Left ventricle myocardium inferior (tissue), 1 donor: ENCODE measurements at regions not wholly inside any gene's neighbourhood (a gene's known extent, or its start where the extent isn't known, plus 50 kb on each side); places are given as distances from the start of the nearest gene placed in this dataset.

Experiments used
- DNase-seq: peaks from one replicate; pipeline ENCODE4 v3.0.0-alpha.2; 2020
- H3K27ac ChIP-seq: fragments of 200-600 bp; replicated peaks from 2 replicates; pipeline ENCODE4 v1.8.0; 2021
- H3K27me3 ChIP-seq: fragments of 200-600 bp; 2 replicates; pipeline ENCODE4 v1.8.0; 2021; ENCODE audit warnings: low read depth
- H3K36me3 ChIP-seq: fragments of 200-600 bp; 2 replicates; pipeline ENCODE4 v1.8.0; 2021
- H3K4me1 ChIP-seq: fragments of 200-600 bp; 2 replicates; pipeline ENCODE4 v1.8.0; 2021
- H3K4me3 ChIP-seq: fragments of 200-600 bp; 2 replicates; pipeline ENCODE4 v1.8.0; 2021; ENCODE audit warnings: mild to moderate bottlenecking, moderate library complexity
- H3K9me3 ChIP-seq: fragments of 200-600 bp; replicated peaks from 2 replicates; pipeline ENCODE4 v1.8.0; 2021
- intact Hi-C: fragments of 100-400 bp; cut with micrococcal nuclease; formaldehyde crosslinking; loops from one replicate; pipeline ENCODE4 v1.11.0; 2022
- TF ChIP-seq, protein P1 (sequence below): fragments of 200-600 bp; IDR thresholded peaks from 2 replicates; pipeline ENCODE4 v1.8.0; 2021; ENCODE audit warnings: antibody characterized with exemption, mild to moderate bottlenecking, borderline replicate concordance
- donor health status: DM: no; HTN: yes; CAD: no; lungs with severe emphysema.

DNA sequence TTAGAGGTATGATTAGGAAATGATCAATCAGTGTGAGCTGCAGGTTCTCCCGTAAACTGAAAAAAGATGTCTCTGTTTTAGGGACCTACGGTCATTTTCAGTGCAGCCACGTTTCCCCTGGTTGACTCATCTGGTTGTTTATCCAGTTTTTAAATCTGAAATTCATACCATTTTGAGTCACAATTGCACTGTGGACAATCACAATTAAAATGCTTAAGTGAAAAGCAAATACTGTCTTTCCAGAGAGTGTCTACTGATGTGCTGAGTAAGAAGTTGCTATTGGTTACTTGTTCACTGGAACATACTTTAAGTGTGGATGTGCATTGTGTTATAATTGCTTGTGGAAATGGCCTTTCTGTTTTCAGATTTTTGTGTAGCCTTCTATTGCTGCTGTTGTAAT, 305.1 kb upstream of the SASH1 start:
- Histone ChIP-seq H3K4me3 (no peak overlapping the region), H3K9me3 (no peaks in the 10 kb centered on the region), H3K27me3 (no peaks in the 10 kb centered on the region), H3K36me3 (no peaks in the 10 kb centered on the region), H3K27ac (no peak overlapping the region), H3K4me1 (no peaks in the 10 kb centered on the region)
- TF ChIP-seq, protein P1, sequence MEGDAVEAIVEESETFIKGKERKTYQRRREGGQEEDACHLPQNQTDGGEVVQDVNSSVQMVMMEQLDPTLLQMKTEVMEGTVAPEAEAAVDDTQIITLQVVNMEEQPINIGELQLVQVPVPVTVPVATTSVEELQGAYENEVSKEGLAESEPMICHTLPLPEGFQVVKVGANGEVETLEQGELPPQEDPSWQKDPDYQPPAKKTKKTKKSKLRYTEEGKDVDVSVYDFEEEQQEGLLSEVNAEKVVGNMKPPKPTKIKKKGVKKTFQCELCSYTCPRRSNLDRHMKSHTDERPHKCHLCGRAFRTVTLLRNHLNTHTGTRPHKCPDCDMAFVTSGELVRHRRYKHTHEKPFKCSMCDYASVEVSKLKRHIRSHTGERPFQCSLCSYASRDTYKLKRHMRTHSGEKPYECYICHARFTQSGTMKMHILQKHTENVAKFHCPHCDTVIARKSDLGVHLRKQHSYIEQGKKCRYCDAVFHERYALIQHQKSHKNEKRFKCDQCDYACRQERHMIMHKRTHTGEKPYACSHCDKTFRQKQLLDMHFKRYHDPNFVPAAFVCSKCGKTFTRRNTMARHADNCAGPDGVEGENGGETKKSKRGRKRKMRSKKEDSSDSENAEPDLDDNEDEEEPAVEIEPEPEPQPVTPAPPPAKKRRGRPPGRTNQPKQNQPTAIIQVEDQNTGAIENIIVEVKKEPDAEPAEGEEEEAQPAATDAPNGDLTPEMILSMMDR: no peak
- no peak for DNase-seq
- intact Hi-C loops: no loop called here

DNA sequence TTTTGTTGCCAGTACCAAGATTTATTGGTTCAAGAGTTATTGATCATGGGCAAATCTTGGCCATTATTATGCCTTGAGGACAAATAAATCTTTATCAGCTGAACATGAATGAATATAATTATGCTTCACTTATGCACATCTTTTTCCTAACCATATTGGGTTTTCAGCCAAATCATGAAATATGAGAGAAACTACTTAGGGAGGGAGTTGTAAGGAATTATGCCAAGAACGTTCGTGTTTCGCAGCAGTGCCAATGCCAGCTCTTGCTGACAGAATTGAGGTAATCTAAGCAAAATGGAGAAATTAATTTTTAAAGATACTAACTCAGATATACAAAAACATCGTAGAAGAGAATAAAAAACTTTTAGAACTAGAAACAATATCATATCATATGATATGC, 301.1 kb upstream of the SASH1 start:
- intact Hi-C loops: no loop called here
- H3K36me3 ChIP-seq: no peaks in the 10 kb centered on the region
- no peak overlapping the region for H3K4me3 ChIP-seq
- H3K27ac ChIP-seq: no peak overlapping the region
- peaks cover 3% of the 10 kb centered on the region for H3K9me3 ChIP-seq
- no peaks in the 10 kb centered on the region for H3K4me1 ChIP-seq
- DNase-seq: no peak
- TF ChIP-seq, protein P1: no peak
- no peaks in the 10 kb centered on the region for H3K27me3 ChIP-seq

DNA sequence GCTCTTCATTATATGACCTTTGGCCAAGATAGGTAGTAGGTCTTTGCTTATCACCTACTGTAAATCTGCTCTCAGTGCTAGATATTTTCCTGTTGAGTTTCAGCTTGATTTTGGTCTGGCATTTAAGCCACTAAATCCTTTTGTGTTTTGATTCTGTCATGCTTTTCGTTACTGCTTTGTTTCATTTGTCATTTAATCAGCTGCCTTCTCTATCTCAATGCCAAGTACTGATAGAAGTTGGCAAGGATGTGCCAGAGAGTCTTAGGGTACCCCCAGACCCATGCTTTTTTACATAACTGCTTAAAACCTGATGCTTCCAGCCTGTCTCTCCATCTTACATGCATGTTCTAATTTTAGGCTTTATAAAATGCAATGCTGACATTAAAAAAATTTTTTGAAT, 300.1 kb upstream of the SASH1 start:
- Histone ChIP-seq H3K36me3 (no peaks in the 10 kb centered on the region), H3K27ac (no peak overlapping the region), H3K9me3 (peaks cover 13% of the 10 kb centered on the region), H3K4me3 (no peak overlapping the region), H3K27me3 (no peaks in the 10 kb centered on the region), H3K4me1 (no peaks in the 10 kb centered on the region)
- intact Hi-C loops: no loop called here
- DNase-seq: no peak
- TF ChIP-seq, protein P1: no peak

DNA sequence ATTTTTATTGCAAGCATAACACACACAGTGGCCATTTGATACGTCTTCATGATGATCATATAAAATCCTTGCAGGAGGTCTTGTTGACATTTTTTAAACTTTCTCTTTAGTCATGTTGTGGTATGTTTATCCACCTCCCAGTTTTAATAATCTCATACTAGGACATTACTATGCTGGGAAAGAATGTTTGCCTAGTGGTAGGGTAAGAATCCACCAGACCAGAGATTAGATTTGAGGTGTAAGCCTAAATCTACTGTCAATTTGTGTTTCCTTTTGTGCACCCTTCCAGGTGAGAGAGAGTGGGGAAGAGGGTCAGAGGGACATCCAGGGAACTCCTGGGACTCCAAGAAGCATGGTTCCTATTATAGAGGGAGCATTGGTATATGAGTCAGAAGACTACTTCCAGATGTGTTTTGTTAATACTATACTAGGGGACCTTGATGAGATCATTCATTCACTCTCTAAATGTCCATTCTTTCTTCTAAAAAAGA, 298.3 kb upstream of the SASH1 start:
- H3K27me3 ChIP-seq: no peaks in the 10 kb centered on the region
- H3K36me3 ChIP-seq: no peaks in the 10 kb centered on the region
- TF ChIP-seq, protein P1: no peak
- peaks cover 15% of the 10 kb centered on the region for H3K9me3 ChIP-seq
- no peak for DNase-seq
- H3K27ac ChIP-seq: no peak overlapping the region
- no peak overlapping the region for H3K4me3 ChIP-seq
- no peaks in the 10 kb centered on the region for H3K4me1 ChIP-seq
- intact Hi-C loops: no loop called here

DNA sequence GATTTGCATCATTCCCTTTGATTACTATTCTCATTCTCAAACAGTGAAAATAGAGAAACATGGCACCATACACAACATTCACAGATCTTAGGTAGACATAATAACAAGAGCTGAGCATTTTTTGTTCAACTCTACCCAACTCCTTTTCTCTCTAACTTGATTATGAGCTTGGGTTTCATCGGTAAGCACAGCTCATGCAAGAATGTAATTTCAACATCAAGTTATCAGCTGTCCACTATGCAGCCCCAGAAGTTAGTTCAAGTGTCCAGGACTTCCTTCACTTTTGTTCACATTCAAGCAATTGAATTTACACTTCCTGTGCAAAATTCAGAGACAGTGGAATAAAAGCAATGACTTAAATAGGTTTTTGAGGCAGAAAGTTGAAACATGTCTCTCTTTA, 297.7 kb upstream of the SASH1 start:
- Histone ChIP-seq H3K9me3 (peaks cover 15% of the 10 kb centered on the region), H3K36me3 (no peaks in the 10 kb centered on the region), H3K4me3 (no peak overlapping the region), H3K4me1 (no peaks in the 10 kb centered on the region), H3K27me3 (no peaks in the 10 kb centered on the region), H3K27ac (no peak overlapping the region)
- intact Hi-C loops: no loop called here
- no peak for DNase-seq
- TF ChIP-seq, protein P1: no peak

DNA sequence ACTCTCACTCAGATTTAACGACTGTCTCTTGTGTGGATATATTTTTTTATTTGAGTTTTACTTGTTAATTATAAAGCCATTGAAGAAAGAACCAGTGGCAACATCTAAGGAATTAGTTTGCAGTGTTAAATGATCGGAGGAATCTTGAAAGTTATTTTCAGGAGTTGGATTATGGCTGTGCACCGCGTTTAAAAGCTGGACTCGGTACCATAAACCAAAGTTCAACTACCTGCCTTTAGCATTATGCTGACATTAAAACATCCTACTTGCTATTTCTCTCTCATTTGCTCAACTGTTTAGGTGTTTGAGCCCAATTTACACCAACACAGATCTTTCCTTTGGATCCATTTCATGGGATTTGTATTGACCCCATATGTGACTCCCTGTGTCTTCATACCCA, 289.4 kb upstream of the SASH1 start:
- Histone ChIP-seq H3K36me3 (no peaks in the 10 kb centered on the region), H3K4me3 (no peak overlapping the region), H3K27me3 (no peaks in the 10 kb centered on the region), H3K27ac (no peak overlapping the region), H3K9me3 (peaks cover 18% of the 10 kb centered on the region), H3K4me1 (no peaks in the 10 kb centered on the region)
- intact Hi-C loops: no loop called here
- TF ChIP-seq, protein P1: no peak
- no peak for DNase-seq
